Hypothalamus (tissue), 51 donors: ENCODE measurements at regions not wholly inside any gene's neighbourhood (a gene's known extent, or its start where the extent isn't known, plus 50 kb on each side); places are given as distances from the start of the nearest gene placed in this dataset.

Source experiments
- DNase-seq, 51 donors: peaks; one replicate each; lab custom pipeline; 2025; lab: John Stamatoyannopoulos, UW

DNA sequence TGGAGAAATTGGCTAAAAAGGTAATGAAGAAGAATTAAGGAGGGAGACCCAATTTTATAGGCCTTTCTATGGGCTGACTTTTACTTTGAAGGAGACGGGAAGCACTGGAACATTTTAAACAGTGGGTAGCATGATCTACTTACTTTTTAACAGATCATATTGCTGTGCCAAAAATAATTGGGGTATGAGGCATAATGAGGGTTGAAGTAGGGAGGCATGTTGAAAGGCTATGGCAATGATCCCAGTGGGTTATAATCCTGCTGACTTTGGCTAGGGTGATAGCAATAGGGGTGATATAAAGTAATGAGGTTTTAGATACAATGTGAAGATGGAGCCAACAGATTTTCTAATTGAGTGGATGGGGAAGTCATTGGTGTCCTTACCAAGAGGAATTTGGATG, 73.2 kb downstream of the GPR37 start:
- no peak for DNase-seq

GRCh38 chr7:124690840-124691239, 74.8 kb downstream of the GPR37 start:
- DNase-seq: no peak

GRCh38 chr7:124689931-124690330, 75.7 kb downstream of the GPR37 start:
- DNase-seq: no peak

GRCh38 chr7:124689523-124689922, 76.1 kb downstream of the GPR37 start:
- no peak for DNase-seq

DNA sequence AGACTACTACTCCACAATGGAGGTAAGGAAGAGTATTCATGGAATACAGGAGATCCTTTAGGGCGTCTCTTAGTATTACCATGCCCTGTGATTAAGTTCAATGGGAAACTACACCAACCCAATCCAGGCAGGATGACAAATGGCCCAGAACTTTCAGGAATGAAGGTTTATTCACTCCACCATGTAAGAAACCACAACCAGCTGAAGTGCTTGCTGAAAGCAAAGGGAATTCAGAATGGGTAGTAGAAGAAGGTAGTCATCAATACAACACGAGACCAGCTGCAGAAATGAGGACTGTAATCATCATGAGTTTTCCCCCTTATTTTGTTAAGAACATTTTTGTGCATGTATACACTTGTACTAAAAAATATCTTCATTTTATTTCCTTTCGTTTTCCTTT, 76.6 kb downstream of the GPR37 start:
- DNase-seq: no peak

DNA sequence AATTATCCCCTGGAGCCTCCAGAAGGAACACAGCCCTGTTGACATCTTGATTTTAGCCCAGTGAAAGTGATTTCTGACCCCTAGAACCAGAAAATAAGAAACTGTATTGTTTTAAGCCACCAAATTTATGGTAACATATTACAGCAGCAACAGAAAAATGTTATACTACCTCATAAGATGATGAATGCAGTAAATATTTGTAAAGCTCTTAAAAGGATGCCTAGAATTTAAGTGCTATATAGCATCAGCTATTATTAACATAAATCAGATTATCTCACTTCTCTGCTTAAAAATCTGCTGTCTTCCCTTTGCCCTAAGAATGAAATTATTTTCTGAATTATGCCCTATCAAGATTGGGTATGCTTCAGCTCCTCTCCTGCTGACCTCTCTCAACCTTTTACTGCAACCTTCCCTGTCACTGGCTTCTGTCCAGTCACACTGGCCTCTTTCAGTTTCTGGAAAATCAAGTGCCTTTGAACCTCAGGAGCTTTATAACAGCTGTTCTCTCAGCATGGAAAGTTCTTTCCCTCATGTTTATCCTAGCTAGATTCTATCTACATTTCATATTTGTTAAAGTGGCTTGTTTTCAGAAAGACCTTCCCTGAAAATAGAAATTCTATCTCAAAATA, 78.9 kb downstream of the GPR37 start:
- no peak for DNase-seq

DNA sequence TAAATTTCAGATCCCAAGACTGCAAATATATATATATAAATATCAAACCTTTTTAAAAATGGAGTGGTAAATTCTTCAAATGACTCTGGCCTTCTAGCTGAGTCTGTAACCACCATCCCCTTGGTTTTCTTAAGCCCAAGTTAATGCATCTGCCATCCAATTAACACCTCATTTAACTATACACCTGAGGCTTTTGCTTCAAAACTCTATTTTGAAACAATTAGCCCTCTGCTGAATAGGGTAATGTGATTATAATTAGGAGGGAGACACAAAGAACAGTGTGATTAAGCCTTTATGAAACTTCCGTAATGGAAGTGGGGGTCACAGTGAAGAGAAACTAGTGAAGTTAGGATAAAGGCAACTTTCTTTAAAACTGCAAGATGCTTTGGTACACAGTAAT, 83.6 kb downstream of the GPR37 start:
- no peak for DNase-seq

DNA sequence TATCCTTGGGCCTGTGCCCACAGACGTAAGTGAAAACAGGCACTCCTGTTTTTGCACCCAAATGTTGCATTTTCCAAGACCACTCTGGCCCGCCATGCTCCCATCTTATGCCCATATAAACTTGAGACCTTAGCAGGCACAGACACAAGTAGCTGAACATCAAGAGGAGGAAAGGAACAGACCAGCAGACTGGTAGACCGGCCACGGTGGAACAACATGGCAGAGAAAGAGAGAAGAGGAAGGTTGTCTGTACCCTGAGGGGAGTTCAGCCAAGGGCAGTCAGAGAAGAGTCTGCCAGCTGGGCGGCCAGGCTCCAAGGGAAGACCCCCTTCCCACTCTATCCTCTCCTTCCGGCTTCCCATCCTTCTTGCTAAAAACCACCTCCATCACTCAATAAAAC, 85.3 kb downstream of the GPR37 start:
- no peak for DNase-seq

DNA sequence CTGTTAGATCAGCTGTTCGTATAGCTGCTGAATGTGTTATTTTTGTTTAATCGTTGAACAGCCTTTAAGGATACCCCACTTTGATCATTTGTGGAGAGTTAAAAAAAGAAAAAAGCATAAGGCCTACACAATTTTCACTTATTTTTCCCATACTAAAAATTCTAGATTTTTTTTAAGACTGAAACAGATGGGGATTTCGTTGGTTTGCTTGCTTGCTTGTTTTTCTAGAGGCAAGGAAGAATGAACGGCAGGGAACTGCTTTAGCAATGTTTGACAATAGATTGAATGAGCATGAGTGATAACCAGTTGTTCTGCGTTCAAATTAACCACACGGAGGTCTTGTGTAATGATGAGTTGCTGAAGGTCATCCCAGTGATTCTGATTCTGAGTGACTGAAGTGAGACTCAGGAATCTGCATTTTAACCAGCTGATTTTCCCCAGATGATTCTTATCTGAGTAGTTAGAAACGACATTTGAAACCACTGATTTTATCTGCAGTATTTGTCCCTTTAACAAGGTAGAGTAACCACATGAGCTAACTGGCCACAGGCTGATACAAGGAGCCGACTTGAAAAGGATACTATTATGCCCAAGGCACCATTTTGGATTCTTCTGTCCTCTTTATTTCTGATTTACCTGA, 85.9 kb downstream of the GPR37 start:
- DNase-seq: no peak

DNA sequence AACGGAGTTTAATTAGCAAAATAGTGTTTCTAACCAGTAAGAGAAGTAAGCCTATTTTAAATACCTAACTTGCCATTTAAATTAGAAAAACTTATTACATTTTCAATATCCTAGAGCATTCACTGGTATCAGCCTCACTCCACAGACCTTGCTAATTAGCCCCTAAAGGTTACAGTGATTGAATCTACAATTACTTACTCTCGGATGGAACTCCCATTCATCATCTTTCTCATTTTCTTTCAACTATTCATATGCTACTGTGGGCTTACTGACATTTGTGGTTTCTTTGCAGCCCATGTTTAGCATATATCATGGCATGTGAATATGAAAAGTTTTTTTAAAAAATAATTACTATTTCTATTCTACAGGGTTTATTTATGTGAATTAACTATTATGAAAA, 86.4 kb downstream of the GPR37 start:
- no peak for DNase-seq

DNA sequence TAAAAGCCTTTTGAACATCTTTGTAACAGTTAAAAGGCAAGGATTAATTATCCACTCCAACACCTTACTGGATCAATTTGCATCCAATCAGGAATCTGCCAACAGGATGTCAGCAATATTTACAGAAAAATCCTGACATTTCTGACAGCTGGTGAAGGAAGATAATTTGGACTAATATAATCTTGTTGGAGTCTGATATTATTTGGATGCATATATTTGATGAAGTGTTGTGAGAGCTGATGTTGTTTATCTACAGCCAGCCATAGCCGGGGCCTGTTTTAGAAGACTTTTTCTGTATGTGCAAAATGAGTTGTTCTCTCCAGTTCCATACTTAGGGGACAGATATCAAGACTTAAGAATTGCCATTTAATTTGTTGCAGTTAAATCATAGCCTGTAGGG, 91.1 kb downstream of the GPR37 start:
- DNase-seq: no peak

- DNase-seq: no peak
These were observed 93.6 kb downstream of the GPR37 start for GRCh38 chr7:124672011-124672410.

DNA sequence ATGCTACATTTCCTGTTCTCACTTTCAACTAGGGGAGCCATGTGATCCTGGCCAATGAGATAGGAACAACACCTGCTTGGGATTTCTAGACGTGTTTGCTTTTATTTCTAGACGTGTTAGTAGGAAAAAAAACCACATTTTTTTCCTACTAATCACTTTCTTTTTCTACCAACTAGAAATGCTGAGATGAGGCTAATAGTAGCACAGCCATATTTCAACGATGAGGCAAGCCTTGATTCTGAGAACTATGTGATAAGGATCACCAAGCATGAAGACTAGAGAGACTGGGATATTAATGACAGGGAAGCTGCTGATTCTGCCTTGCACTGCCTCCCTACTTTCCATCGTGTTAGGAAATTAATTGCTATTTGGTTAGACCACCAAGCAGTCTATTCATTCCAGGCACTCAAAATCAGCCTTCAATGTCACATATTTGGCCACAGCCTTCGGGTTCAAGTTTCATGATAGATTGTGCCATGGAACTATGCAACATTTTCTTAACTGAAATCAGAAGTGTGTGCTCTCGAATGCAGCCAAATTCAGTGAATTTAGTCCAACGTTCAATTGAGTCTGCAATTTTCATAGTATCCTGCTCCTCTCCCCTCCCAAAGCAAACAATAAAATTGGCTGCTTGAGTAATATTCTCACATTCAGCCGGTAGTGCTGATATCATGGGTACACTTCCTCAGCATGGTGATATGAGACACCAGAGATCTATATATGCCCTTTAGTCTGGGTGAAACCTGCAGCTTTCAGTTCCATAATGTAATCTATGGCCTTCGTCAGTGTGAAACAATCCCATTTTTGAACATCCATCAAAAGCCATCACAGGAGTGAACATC, 98.1 kb downstream of the GPR37 start:
- no peak for DNase-seq

- peak in 4 of 51 donors; percentile 1 to 10 (median 3) for DNase-seq
These were observed 102.7 kb downstream of the GPR37 start for GRCh38 chr7:124662937-124663336.

- no peak for DNase-seq
These were observed 103.2 kb downstream of the GPR37 start for GRCh38 chr7:124662372-124662771.

GRCh38 chr7:124655990-124656389, 109.6 kb downstream of the GPR37 start:
- DNase-seq: no peak

- no peak for DNase-seq
These were observed 113.4 kb downstream of the GPR37 start for GRCh38 chr7:124652237-124652636.

GRCh38 chr7:124651136-124651535, 114.5 kb downstream of the GPR37 start:
- no peak for DNase-seq

GRCh38 chr7:124649397-124650014, 116.1 kb downstream of the GPR37 start:
- DNase-seq: no peak

DNA sequence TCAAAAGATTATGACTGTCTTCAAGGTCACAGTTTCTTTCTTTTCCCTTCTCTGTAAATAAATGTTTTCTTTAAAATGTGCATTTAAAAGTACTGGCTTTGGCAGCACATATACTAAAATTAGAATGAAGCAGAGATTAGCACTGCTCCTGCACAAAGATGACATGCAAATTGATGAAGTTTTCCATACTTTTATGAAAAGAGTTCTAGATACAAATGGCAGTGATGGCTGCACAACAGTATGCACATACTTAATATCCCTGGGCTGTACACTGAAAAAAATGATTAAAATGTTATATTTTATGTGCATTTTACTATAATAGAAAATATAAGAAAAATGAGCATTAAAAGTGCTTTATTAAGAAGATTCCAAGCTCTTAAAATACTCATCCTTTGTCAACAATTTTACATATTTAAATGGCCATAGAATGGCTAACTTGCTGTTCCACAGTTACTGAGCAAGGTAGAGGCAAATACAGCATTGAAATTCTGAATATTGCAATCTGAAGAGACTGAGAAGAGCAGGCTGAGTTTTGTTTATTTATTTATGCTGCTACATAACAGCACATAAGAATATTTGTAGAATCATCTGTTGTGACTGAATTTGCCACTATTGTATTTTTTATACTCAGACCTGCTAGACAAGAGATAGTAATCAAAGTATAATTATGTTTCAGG, 117.8 kb downstream of the GPR37 start:
- DNase-seq: no peak

- DNase-seq: no peak
These were observed 119.9 kb downstream of the GPR37 start for GRCh38 chr7:124645704-124646103.
